22Rv1 (cell line): ENCODE measurements at regions not wholly inside any gene's neighbourhood (a gene's known extent, or its start where the extent isn't known, plus 50 kb on each side); places are given as distances from the start of the nearest gene placed in this dataset.

Experiments
- H3K27ac ChIP-seq: fragments of 450-650 bp; 2 replicates; pipeline ENCODE4 v1.5.1; 2017
- ZFX ChIP-seq: fragments of 450-650 bp; IDR thresholded peaks from 2 replicates; pipeline ENCODE4 v1.6.1; 2017; ENCODE audit warnings: antibody characterized with exemption, borderline replicate concordance
- TF ChIP-seq, protein P1 (sequence below): fragments of 450-650 bp; IDR thresholded peaks from 2 replicates; pipeline ENCODE4 v1.5.1; 2017; ENCODE audit warnings: mild to moderate bottlenecking

DNA sequence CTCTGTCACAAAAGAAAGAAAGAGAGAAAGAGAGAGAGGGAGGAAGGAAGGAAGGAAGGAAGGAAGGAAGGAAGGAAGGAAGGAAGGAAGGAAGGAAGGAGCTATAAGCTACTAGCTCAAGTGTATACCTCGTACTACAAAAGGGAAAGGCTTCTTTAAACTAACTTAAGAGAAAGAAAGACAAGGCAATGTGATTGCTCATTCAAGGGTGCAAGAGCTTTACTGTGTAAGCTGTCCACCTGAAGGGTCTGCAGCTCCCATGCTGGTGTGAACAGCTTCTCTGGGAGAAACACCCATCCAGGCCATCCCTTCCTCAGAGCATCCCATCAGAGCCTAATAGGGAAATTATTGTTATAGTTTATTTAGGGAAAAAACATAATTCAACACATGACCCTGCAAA, 286.1 kb upstream of the ID2 start:
- H3K27ac ChIP-seq = no peak overlapping the region
- TF ChIP-seq, protein P1, sequence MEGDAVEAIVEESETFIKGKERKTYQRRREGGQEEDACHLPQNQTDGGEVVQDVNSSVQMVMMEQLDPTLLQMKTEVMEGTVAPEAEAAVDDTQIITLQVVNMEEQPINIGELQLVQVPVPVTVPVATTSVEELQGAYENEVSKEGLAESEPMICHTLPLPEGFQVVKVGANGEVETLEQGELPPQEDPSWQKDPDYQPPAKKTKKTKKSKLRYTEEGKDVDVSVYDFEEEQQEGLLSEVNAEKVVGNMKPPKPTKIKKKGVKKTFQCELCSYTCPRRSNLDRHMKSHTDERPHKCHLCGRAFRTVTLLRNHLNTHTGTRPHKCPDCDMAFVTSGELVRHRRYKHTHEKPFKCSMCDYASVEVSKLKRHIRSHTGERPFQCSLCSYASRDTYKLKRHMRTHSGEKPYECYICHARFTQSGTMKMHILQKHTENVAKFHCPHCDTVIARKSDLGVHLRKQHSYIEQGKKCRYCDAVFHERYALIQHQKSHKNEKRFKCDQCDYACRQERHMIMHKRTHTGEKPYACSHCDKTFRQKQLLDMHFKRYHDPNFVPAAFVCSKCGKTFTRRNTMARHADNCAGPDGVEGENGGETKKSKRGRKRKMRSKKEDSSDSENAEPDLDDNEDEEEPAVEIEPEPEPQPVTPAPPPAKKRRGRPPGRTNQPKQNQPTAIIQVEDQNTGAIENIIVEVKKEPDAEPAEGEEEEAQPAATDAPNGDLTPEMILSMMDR = no peak
- TF ChIP-seq ZFX = no peak

DNA sequence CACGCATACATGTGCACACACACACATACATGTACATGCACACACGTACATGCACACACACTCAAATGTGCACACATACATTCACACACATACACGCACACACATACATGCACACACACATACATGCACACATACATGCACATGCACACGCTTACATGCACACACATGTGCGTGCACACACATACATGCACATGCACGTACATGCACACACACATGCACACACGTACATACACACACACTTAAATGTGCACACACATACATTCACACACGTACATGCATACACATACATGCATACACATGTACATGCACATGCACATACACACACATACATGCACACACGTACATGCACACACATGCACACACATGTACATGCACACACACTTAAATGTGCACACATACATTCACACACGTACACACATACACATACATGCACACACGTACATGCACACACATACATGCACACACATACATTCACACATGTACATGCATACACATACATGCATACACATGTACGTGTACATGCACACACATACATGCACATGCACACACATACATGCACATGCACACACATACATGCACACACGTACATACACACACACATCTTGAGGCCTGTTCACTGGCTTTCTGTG, 283.7 kb upstream of the ID2 start:
- no peak for TF ChIP-seq ZFX
- TF ChIP-seq, protein P1 = no peak
- H3K27ac ChIP-seq = no peak overlapping the region

DNA sequence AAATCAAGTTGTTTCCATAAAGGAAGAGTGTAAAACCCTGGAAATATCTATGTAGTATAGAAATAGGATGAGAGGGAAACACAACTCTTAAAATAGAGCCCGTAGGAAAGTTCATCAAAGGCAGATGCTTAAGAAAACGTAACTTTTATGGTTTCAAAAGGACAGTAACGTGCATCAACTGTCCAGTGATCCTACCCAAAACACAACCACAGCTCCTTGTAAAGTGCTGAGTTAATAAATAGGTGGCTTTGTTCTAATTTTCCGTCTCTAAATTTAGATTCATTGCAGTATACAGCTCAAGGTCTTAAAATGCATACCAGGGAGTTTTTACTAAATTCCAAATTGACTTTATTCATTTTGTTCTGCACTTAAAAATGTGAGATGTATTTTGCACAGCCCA, 282.1 kb upstream of the ID2 start:
- TF ChIP-seq ZFX = no peak
- TF ChIP-seq, protein P1 = no peak
- H3K27ac ChIP-seq = no peak overlapping the region

DNA sequence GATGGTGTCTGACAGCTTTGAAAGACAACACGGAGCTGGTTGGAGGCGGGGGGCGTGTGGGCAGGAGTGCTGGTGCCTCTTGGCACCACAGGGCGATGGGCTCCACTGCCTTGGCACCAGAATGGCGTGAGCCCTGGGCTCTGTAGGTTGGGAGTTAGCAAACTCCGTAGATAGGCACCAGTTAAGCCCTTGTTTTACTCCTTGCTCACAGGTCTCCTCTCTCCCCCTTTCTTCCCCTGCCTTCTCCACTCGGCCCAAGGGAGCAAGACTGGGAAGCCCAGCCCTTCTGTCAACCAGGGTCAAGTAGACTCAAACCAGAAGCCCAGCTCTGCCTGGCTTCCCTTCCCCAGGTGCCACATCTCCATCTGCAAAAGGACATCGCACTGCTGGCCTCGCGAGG, 281.7 kb upstream of the ID2 start:
- H3K27ac ChIP-seq = no peak overlapping the region
- TF ChIP-seq ZFX = no peak
- TF ChIP-seq, protein P1 = no peak

DNA sequence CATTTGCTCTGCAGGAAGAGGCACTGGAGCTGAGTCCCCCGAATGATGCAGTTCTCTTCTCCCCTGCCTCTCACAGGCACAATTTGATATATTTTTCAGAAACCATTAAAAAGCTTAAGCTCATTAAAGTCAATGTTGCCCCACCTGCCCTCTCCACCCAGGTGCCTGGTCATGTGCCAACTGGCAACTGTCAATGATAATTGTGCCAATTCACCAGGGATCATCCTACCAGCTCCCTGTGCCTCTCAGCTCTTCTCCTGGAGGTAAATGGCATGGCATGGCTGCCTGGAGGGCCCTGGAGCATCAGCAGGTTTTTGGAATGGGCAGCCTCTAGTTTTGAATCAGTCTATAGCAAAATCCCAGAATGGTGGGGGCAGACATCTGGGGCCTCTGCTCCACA, 279.6 kb upstream of the ID2 start:
- TF ChIP-seq ZFX = no peak
- TF ChIP-seq, protein P1 = no peak
- no peak overlapping the region for H3K27ac ChIP-seq

DNA sequence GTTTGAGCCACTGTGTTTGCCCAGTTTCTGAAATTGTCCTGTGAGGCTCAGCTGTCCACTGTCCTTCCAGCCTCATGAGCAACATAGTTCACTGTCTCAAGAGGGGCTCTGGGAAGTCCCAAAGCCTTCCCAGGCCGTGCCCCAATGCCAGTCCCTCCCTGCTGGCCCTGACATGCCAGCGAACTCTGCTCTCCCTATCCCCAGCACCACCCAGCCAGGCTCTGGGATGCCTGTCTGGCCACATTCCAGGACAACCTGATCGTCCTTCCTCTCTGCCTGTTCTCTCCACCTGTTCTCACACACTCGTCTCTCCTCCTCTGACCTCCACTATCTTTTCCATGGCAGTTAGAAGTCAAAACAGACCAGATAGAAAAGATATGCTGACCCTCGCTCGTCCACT, 278.0 kb upstream of the ID2 start:
- TF ChIP-seq, protein P1 = no peak
- TF ChIP-seq ZFX = no peak
- no peak overlapping the region for H3K27ac ChIP-seq

DNA sequence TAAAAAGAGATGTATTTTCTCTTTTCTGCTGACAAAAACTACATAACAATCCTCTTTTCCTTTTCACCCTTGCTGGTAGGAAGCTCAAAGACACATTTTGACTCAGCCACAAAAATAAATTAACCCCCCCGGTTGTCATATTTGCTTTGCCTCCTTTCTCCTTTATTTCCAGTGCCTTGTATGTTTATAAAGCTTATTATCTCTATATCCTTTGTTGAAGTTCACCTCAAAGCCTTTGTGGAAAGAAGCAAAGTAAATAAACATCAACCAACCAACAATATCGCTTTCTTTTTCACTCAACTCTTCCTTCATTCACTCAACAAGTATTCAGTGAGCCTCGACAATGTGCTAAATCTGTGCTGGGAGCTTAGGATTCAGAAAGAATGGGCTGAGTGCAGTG, 276.5 kb upstream of the ID2 start:
- TF ChIP-seq, protein P1 = no peak
- TF ChIP-seq ZFX = no peak
- no peak overlapping the region for H3K27ac ChIP-seq
